ENCODE measurements at regions not wholly inside any gene's neighbourhood (a gene's known extent, or its start where the extent isn't known, plus 50 kb on each side); places are given as distances from the start of the nearest gene placed in this dataset.

GRCh38 chr7:49453486-49453885 is 320.0 kb upstream of the VWC2 start:
- Histone ChIP-seq H3K36me3 (replicated peaks) (no peaks in the 10 kb centered on the region), H3K4me3 (ENCODE audit: low read depth, low read length) (no peak overlapping the region), H3K27ac (no peak overlapping the region), H3K27me3 (replicated peaks) (no peaks in the 10 kb centered on the region)
- DNase-seq: no peak
- in situ Hi-C loops (cut with HindIII; ENCODE audit: low pct_ligation_motif_present, low sequenced_read_pairs): no loop called here
- TF ChIP-seq, protein P1, sequence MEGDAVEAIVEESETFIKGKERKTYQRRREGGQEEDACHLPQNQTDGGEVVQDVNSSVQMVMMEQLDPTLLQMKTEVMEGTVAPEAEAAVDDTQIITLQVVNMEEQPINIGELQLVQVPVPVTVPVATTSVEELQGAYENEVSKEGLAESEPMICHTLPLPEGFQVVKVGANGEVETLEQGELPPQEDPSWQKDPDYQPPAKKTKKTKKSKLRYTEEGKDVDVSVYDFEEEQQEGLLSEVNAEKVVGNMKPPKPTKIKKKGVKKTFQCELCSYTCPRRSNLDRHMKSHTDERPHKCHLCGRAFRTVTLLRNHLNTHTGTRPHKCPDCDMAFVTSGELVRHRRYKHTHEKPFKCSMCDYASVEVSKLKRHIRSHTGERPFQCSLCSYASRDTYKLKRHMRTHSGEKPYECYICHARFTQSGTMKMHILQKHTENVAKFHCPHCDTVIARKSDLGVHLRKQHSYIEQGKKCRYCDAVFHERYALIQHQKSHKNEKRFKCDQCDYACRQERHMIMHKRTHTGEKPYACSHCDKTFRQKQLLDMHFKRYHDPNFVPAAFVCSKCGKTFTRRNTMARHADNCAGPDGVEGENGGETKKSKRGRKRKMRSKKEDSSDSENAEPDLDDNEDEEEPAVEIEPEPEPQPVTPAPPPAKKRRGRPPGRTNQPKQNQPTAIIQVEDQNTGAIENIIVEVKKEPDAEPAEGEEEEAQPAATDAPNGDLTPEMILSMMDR (IDR thresholded peaks at IDR 0.05; ENCODE audit: low read depth, low read length, missing control alignments): no peak

- in situ Hi-C loops (cut with HindIII; ENCODE audit: low pct_ligation_motif_present, low sequenced_read_pairs): no loop called here
Measured at GRCh38 chr7:49479441-49479840, 294.0 kb upstream of the VWC2 start.

DNA sequence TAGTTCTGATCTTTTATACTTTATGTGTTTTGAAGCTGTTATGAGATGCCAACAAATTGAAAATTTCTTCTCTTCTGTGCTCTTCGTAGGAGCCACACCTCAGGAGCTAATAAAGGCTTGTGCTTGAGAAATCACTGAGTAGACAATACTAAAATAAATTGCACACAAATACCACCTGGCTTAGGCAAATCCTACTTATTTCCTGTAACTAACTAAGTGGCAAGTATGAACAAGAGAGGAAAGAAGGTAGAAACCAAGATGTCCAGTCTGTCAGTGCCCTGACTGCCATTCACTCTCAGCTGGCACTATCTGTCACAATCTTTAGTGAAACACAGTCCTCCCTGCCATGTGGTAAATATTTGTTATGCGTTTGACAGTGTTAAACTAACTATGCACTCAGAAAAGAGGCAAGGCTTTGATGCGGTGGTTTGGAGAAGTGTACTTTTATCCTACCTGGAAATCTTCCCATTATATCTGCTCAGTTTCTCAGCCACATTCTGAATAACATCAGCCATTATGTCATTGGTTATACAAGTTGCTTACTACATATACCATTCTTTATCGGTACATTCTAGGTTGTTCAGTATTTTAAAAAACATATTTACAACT is 293.4 kb upstream of the VWC2 start:
- H3K27me3 ChIP-seq (replicated peaks): no peaks in the 10 kb centered on the region
- H3K4me3 ChIP-seq (ENCODE audit: low read depth, low read length): no peak overlapping the region
- no peaks in the 10 kb centered on the region for H3K36me3 ChIP-seq (replicated peaks)
- in situ Hi-C loops (cut with HindIII; ENCODE audit: low pct_ligation_motif_present, low sequenced_read_pairs): no loop called here
- TF ChIP-seq, protein P1 (IDR thresholded peaks at IDR 0.05; ENCODE audit: low read depth, low read length, missing control alignments): no peak
- H3K27ac ChIP-seq: no peak overlapping the region
- DNase-seq: no peak

More at GRCh38 chr7:49479441-49479840, 294.0 kb upstream of the VWC2 start:
- Histone ChIP-seq H3K27me3 (replicated peaks) (no peaks in the 10 kb centered on the region), H3K36me3 (replicated peaks) (no peaks in the 10 kb centered on the region), H3K27ac (no peak overlapping the region), H3K4me3 (ENCODE audit: low read depth, low read length) (no peak overlapping the region)
- TF ChIP-seq, protein P1 (IDR thresholded peaks at IDR 0.05; ENCODE audit: low read depth, low read length, missing control alignments): no peak
- DNase-seq: no peak

DNA sequence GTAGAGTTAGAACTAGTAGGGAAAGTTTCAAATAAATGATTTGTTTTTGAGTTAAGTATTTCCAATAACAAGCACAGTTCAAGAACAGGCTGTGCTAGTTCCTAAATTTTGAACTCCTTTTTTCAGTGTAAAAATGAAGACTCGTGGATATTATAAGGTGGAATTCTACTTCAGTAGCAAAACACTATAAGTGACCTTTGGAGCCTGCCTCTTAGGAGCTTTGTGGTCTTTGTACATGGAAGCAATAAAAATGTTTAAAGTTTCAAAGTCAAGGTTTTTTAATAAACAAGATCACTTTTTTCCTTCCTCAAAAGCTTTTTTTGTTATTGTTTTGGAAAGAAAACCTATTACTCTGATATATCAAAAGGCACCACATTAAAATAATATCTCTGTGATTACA is 292.4 kb upstream of the VWC2 start:
- Histone ChIP-seq H3K4me3 (ENCODE audit: low read depth, low read length) (no peak overlapping the region), H3K36me3 (replicated peaks) (no peaks in the 10 kb centered on the region), H3K27me3 (replicated peaks) (no peaks in the 10 kb centered on the region), H3K27ac (no peak overlapping the region)
- in situ Hi-C loops (cut with HindIII; ENCODE audit: low pct_ligation_motif_present, low sequenced_read_pairs): no loop called here
- DNase-seq: no peak
- TF ChIP-seq, protein P1 (IDR thresholded peaks at IDR 0.05; ENCODE audit: low read depth, low read length, missing control alignments): no peak

- TF ChIP-seq, protein P1 (IDR thresholded peaks at IDR 0.05; ENCODE audit: low read depth, low read length, missing control alignments): no peak
- Histone ChIP-seq H3K27ac (no peak overlapping the region), H3K4me3 (ENCODE audit: low read depth, low read length) (no peak overlapping the region), H3K36me3 (replicated peaks) (no peaks in the 10 kb centered on the region), H3K27me3 (replicated peaks) (no peaks in the 10 kb centered on the region)
- in situ Hi-C loops (cut with HindIII; ENCODE audit: low pct_ligation_motif_present, low sequenced_read_pairs): no loop called here
- no peak for DNase-seq
Measured at GRCh38 chr7:49483142-49483541, 290.3 kb upstream of the VWC2 start.

All from brain microvascular endothelial cell (primary cell).